ENCODE measurements at regions not wholly inside any gene's neighbourhood (a gene's known extent, or its start where the extent isn't known, plus 50 kb on each side); places are given as distances from the start of the nearest gene placed in this dataset.

DNA sequence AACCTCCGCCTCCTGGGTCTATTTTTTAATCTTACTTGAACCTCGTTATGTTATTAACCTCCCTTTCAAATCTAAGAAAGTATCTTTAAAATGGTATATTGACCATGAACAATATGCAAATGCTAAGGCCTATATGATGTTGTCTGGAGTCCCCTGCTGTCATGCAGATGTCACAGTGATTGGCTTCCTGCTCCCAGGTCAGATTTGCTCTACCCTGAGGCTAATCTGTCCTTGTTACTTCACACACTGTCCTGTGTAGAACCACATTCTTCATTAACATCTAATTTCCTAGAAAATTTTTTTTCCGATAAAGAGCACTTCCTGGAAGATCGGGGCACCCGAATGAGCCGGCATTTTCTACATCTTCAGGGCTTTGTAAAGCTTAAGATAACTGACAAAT, 306.6 kb downstream of the MRPL39 start:
- TF ChIP-seq POLR2A (IDR thresholded peaks at IDR 0.05) (no peak), CTCF (IDR thresholded peaks at IDR 0.05) (no peak)
